Right lobe of liver (tissue), 4 donors: ENCODE measurements at regions not wholly inside any gene's neighbourhood (a gene's known extent, or its start where the extent isn't known, plus 50 kb on each side); places are given as distances from the start of the nearest gene placed in this dataset.

ENCODE experiments used
- POLR2A ChIP-seq: fragments of 450-650 bp; IDR thresholded peaks from one replicate; pipeline ENCODE4 v1.6.1; 2017; ENCODE audit warnings: antibody characterized with exemption, mild to moderate bottlenecking
- TF ChIP-seq, protein P1 (sequence below), 4 donors: fragments of 200-600 bp in 3 of 4; fragments of 450-650 bp in 1 of 4; IDR thresholded peaks; one replicate each; pipeline versions ENCODE4 v1.5.1 to v1.8.0; 2016 to 2022; ENCODE audit warnings: antibody characterized with exemption in 4 of 4, mild to moderate bottlenecking in 2 of 4
- donor health status: DM: no; HTN: no; CAD: no.
- donor health status: DM: no; HTN: no; CAD: no.
- donor health status: DM: no; HTN: yes; CAD: no.

DNA sequence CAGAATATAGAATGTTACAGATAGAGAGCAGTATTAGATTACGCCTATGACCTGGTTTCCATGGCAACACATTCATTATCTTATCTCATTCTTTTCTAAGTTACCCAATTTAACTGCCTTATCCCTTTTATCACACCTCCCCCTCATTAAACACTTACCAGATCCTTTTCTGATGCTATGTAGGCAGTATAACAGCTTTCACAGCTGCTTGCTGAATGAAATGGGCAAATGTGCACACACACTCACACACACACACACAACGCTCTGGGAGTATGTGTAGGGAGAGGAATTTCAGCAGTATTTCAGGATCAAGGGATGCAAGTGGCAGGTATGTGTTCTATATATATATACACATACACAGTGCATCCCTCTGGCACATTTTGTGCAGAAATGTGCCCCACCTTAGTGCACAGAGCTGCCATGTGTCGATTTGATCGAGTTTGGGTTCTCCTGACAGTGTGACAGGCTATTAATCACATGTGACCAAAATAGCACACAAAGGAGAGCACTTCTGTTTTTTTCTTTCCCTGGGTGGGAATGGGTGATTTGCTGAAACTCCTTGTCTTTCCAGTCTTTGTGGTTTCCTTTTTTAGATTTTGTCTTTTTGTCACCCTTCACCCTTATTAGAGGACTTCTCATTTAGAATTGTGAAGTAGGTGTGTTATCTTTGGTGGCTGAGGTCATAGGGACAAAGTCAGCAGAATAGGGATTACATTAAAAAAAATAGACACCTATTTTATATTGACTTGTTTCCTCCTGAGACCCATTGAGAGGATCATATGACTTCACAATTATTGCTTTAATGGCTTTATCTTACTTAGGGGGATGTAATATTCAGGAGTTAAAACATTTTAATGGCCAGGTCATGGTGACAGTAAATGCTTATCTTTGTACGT, 553.7 kb downstream of the PDCD6IP start:
- no peak for TF ChIP-seq POLR2A
- TF ChIP-seq, protein P1, sequence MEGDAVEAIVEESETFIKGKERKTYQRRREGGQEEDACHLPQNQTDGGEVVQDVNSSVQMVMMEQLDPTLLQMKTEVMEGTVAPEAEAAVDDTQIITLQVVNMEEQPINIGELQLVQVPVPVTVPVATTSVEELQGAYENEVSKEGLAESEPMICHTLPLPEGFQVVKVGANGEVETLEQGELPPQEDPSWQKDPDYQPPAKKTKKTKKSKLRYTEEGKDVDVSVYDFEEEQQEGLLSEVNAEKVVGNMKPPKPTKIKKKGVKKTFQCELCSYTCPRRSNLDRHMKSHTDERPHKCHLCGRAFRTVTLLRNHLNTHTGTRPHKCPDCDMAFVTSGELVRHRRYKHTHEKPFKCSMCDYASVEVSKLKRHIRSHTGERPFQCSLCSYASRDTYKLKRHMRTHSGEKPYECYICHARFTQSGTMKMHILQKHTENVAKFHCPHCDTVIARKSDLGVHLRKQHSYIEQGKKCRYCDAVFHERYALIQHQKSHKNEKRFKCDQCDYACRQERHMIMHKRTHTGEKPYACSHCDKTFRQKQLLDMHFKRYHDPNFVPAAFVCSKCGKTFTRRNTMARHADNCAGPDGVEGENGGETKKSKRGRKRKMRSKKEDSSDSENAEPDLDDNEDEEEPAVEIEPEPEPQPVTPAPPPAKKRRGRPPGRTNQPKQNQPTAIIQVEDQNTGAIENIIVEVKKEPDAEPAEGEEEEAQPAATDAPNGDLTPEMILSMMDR (IDR thresholded peaks at IDR 0.05) = no peak
